Caco-2 (cell line): ENCODE measurements at regions not wholly inside any gene's neighbourhood (a gene's known extent, or its start where the extent isn't known, plus 50 kb on each side); places are given as distances from the start of the nearest gene placed in this dataset.

Experiments used
- BruUV-seq: library from RNA; stranded (reverse); fragments of 400-500 nt; replicated peaks from 2 replicates; lab custom pipeline; 2021; lab: Mats Ljungman, UMichigan
- CTCF ChIA-PET: fragments of 300-600 bp; sonication (Branson Sonifier 250); formaldehyde crosslinking; loops from one replicate; lab custom pipeline; 2022; ENCODE audit warnings: antibody characterized with exemption; lab: Charles Lee
- POLR2A ChIA-PET: fragments of 300-600 bp; sonication (Branson Sonifier 250); formaldehyde crosslinking; loops from one replicate; lab custom pipeline; 2022; ENCODE audit warnings: antibody characterized with exemption; lab: Charles Lee
- DNase-seq, 2 experiments: peaks; one replicate each; pipeline versions ENCODE4 v3.0.0 to v3.0.0-alpha.2; 2020 to 2022
- H3K27me3 ChIP-seq: replicated peaks from 2 replicates; pipeline ENCODE4 v1.6.0; 2011; ENCODE audit warnings: low read length; ENCODE audit not compliant: control insufficient read depth, insufficient read depth
- H3K36me3 ChIP-seq: 2 replicates; pipeline ENCODE4 v1.5.1; 2011; ENCODE audit warnings: low read length; ENCODE audit not compliant: control insufficient read depth, insufficient read depth
- H3K4me1 ChIP-seq: fragments of 250-450 bp; sonication (Bioruptor Pico); 2 replicates; pipeline ENCODE4 v1.5.1; 2020; ENCODE audit warnings: mild to moderate bottlenecking
- H3K4me3 ChIP-seq: 2 replicates; pipeline ENCODE4 v1.5.1; 2011; ENCODE audit warnings: low read depth, mild to moderate bottlenecking, control low read depth, low read length
- H3K9me3 ChIP-seq: fragments of 250-450 bp; sonication (Bioruptor Pico); 2 replicates; pipeline ENCODE4 v1.5.1; 2020; ENCODE audit warnings: mild to moderate bottlenecking, moderate library complexity
- H3K27ac Mint-ChIP-seq: one replicate; pipeline ENCODE4 v1.8.0; 2022; ENCODE audit warnings: mixed read lengths; ENCODE audit not compliant: unreplicated experiment
- H3K27me3 Mint-ChIP-seq: one replicate; pipeline ENCODE4 v1.8.0; 2022; ENCODE audit warnings: mixed read lengths; ENCODE audit not compliant: insufficient read depth, unreplicated experiment
- H3K36me3 Mint-ChIP-seq: one replicate; pipeline ENCODE4 v1.8.0; 2022; ENCODE audit warnings: mild to moderate bottlenecking, mixed read lengths; ENCODE audit not compliant: insufficient read depth, unreplicated experiment
- H3K4me1 Mint-ChIP-seq: one replicate; pipeline ENCODE4 v1.8.0; 2022; ENCODE audit warnings: low read depth, mixed read lengths; ENCODE audit not compliant: unreplicated experiment
- H3K4me3 Mint-ChIP-seq: one replicate; pipeline ENCODE4 v1.8.0; 2022; ENCODE audit warnings: mild to moderate bottlenecking, moderate library complexity, mixed read lengths; ENCODE audit not compliant: unreplicated experiment
- H3K9me3 Mint-ChIP-seq: one replicate; pipeline ENCODE4 v1.8.0; 2022; ENCODE audit warnings: mixed read lengths; ENCODE audit not compliant: unreplicated experiment
- intact Hi-C: fragments of 100-400 bp; cut with micrococcal nuclease; formaldehyde crosslinking; loops from one replicate; pipeline ENCODE4 v1.10.0; 2022; ENCODE audit not compliant: unreplicated experiment
- TF ChIP-seq, protein P1 (sequence below), 2 experiments: fragments of 200-600 bp in 1 of 2; IDR thresholded peaks; 1 replicate in 1 of 2; 2 replicates in 1 of 2; pipeline versions ENCODE4 v1.5.1 to v1.8.0; 2011 to 2022; ENCODE audit warnings: antibody characterized with exemption in 1 of 2, control low read depth in 1 of 2, inconsistent platforms in 1 of 2, low read depth in 1 of 2, low read length in 1 of 2, mild to moderate bottlenecking in 1 of 2, moderate library complexity in 1 of 2; ENCODE audit not compliant: insufficient read depth in 1 of 2, severe bottlenecking in 1 of 2, unreplicated experiment in 1 of 2

DNA sequence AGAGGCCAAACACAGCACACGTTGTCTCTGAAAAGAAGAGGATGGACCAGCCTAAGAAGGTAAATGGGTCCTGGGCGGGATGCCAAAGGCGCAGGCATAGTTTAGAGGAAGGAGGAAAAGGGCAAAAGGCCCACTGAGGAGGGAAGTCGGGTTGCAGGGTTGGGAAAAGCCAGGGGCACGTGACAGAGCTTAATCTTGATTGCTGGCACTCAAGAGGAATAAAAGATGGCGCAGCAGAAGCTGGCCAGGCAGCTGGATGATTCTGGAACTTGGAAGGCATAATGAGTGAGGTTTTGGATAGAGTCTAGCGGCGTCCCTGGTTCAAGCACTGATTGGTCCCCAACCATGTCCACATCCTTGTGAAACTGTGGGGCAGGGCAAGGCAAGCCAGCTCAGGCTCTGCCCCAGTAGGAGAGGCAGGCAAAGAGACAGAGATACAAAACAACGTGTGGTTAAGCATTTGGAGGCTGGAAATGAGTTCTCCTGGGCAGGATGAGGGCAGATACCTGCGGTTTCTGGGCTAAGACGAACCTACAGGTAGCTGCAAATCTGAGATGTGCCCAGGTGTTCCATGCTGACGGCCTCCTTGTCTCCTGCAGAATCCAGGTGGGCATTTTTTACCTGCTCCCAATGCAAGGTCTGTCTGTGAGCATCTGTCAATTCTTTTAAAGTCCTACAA, 52.7 kb upstream of the CIBAR2 start:
- ChIA-PET POLR2A (no interaction called here), CTCF (no interaction called here)
- Histone ChIP-seq H3K27me3 (no peaks in the 10 kb centered on the region), H3K36me3 (no peaks in the 10 kb centered on the region), H3K4me3 (no peak overlapping the region), H3K4me1 (peaks cover 27% of the 10 kb centered on the region), H3K9me3 (no peaks in the 10 kb centered on the region)
- Mint-ChIP-seq H3K27ac (no peak overlapping the region), H3K9me3 (no peaks in the 10 kb centered on the region), H3K36me3 (peaks cover 6% of the 10 kb centered on the region), H3K4me1 (peaks cover 14% of the 10 kb centered on the region), H3K27me3 (no peaks in the 10 kb centered on the region), H3K4me3 (no peak overlapping the region)
- BruUV-seq = no TSS peak
- intact Hi-C loops = no loop called here
- no peak for DNase-seq
- TF ChIP-seq, protein P1, sequence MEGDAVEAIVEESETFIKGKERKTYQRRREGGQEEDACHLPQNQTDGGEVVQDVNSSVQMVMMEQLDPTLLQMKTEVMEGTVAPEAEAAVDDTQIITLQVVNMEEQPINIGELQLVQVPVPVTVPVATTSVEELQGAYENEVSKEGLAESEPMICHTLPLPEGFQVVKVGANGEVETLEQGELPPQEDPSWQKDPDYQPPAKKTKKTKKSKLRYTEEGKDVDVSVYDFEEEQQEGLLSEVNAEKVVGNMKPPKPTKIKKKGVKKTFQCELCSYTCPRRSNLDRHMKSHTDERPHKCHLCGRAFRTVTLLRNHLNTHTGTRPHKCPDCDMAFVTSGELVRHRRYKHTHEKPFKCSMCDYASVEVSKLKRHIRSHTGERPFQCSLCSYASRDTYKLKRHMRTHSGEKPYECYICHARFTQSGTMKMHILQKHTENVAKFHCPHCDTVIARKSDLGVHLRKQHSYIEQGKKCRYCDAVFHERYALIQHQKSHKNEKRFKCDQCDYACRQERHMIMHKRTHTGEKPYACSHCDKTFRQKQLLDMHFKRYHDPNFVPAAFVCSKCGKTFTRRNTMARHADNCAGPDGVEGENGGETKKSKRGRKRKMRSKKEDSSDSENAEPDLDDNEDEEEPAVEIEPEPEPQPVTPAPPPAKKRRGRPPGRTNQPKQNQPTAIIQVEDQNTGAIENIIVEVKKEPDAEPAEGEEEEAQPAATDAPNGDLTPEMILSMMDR (IDR thresholded peaks at IDR 0.05; ENCODE audit: insufficient read depth in 1 of 2, low read depth in 1 of 2, low read length in 1 of 2, severe bottlenecking in 1 of 2, unreplicated experiment in 1 of 2) = no peak

DNA sequence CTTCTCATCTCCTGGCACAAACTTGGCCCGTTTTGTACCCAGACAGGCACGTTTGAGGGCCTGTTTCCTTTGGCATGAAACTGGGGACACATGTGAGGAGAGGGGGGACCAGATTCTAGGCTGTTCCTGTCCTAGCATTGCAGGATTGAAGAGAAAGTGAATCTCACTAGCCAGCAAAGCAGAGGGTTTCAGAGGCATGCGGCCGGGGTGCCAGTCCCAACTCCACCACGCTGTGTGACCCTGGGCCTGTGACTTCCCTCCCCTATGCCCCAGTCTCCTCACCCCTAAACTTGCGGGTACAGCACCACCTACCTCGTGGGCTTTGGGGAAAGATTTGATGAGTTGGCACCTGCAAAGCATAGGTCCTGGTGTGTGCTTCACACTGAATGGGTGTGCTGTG, 53.5 kb upstream of the CIBAR2 start:
- H3K36me3 ChIP-seq = no peaks in the 10 kb centered on the region
- Mint-ChIP-seq H3K27me3 (no peaks in the 10 kb centered on the region), H3K36me3 (peaks cover 6% of the 10 kb centered on the region), H3K4me3 (no peak overlapping the region), H3K27ac (no peak overlapping the region), H3K4me1 (peaks cover 14% of the 10 kb centered on the region), H3K9me3 (no peaks in the 10 kb centered on the region)
- no peak overlapping the region for H3K4me3 ChIP-seq
- CTCF ChIA-PET = no interaction called here
- H3K9me3 ChIP-seq = no peaks in the 10 kb centered on the region
- H3K4me1 ChIP-seq = peaks cover 24% of the 10 kb centered on the region
- H3K27me3 ChIP-seq = no peaks in the 10 kb centered on the region
- BruUV-seq = no TSS peak
- POLR2A ChIA-PET = no interaction called here
- intact Hi-C loops = no loop called here
- DNase-seq = no peak
- TF ChIP-seq, protein P1 (IDR thresholded peaks at IDR 0.05; ENCODE audit: insufficient read depth in 1 of 2, low read depth in 1 of 2, low read length in 1 of 2, severe bottlenecking in 1 of 2, unreplicated experiment in 1 of 2) = no peak

DNA sequence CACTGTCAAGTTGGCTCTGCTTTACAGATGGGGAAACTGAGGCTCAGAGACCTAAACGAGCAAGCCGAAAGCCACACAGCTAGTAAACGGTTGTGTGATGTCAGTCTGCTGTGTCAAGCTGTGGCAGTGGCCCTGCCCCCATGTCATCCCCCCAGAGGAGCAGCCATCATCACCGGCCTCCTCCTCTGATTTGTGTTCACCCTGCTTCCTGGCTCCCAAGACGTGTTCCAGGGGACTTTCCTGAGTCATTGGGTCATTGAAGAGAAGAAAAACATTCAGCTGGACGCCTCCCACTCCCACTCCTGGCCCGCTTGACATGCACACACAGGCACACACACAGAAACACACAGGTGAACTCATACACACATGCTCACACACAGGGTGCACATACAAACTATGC, 54.0 kb upstream of the CIBAR2 start:
- no TSS peak for BruUV-seq
- H3K36me3 Mint-ChIP-seq = peaks cover 6% of the 10 kb centered on the region
- intact Hi-C loops = no loop called here
- H3K36me3 ChIP-seq = no peaks in the 10 kb centered on the region
- no peaks in the 10 kb centered on the region for H3K9me3 ChIP-seq
- no peak for DNase-seq
- ChIA-PET POLR2A (no interaction called here), CTCF (interaction anchor here (0.5 kb wide), 1 partner anchor 197 kb away, joined by 3 read pairs; no protein-coding TSS in a partner anchor)
- TF ChIP-seq, protein P1 (IDR thresholded peaks at IDR 0.05; ENCODE audit: insufficient read depth in 1 of 2, low read depth in 1 of 2, low read length in 1 of 2, severe bottlenecking in 1 of 2, unreplicated experiment in 1 of 2) = no peak
- no peak overlapping the region for H3K27ac Mint-ChIP-seq
- H3K4me3 ChIP-seq = no peak overlapping the region
- H3K4me3 Mint-ChIP-seq = no peak overlapping the region
- H3K27me3 ChIP-seq = no peaks in the 10 kb centered on the region
- H3K27me3 Mint-ChIP-seq = no peaks in the 10 kb centered on the region
- no peaks in the 10 kb centered on the region for H3K9me3 Mint-ChIP-seq
- peaks cover 14% of the 10 kb centered on the region for H3K4me1 Mint-ChIP-seq
- peaks cover 27% of the 10 kb centered on the region for H3K4me1 ChIP-seq
